Endothelial cell of umbilical vein (primary cell): ENCODE measurements at regions not wholly inside any gene's neighbourhood (a gene's known extent, or its start where the extent isn't known, plus 50 kb on each side); places are given as distances from the start of the nearest gene placed in this dataset.

Experiments
- CTCF ChIP-seq, 2 donors: IDR thresholded peaks; 1 replicate in 1 of 2; 2 replicates in 1 of 2; pipeline ENCODE4 v1.5.1; 2011; ENCODE audit warnings: low read length in 2 of 2, mild to moderate bottlenecking in 2 of 2, moderate library complexity in 2 of 2, control low read depth in 1 of 2, inconsistent platforms in 1 of 2, low read depth in 1 of 2; ENCODE audit not compliant: insufficient read depth in 1 of 2; ENCODE audit errors: extremely low read depth in 1 of 2
- EZH2 ChIP-seq: IDR thresholded peaks from 2 replicates; pipeline ENCODE4 v1.6.1; 2012; ENCODE audit warnings: borderline replicate concordance, low read depth, mild to moderate bottlenecking, moderate library complexity, low read length, inconsistent platforms; ENCODE audit not compliant: severe bottlenecking
- JUN ChIP-seq: IDR thresholded peaks from 2 replicates; pipeline ENCODE4 v1.6.1; 2011; ENCODE audit warnings: borderline replicate concordance, low read depth; ENCODE audit not compliant: insufficient read length, insufficient read depth
- POLR2A ChIP-seq: IDR thresholded peaks from 2 replicates; pipeline ENCODE4 v1.6.1; 2012; ENCODE audit warnings: low read depth, mild to moderate bottlenecking, control low read depth, low read length
- POLR2AphosphoS5 ChIP-seq: IDR thresholded peaks from 2 replicates; pipeline ENCODE4 v1.6.1; 2012; ENCODE audit warnings: low read depth, mild to moderate bottlenecking, control low read depth, low read length, moderate library complexity; ENCODE audit not compliant: insufficient read depth

- no peak for TF ChIP-seq POLR2A
- TF ChIP-seq CTCF (IDR thresholded peaks at IDR 0.05; ENCODE audit: extremely low read depth in 1 of 2, insufficient read depth in 1 of 2, low read depth in 1 of 2, low read length in 2 of 2): no peak
- no peak for TF ChIP-seq EZH2
- no peak for TF ChIP-seq POLR2AphosphoS5
- no peak for TF ChIP-seq JUN
Measured at GRCh38 chr15:69562116-69562515, 109.5 kb downstream of the RPLP1 start.
